GM12891 (cell line): ENCODE measurements at regions not wholly inside any gene's neighbourhood (a gene's known extent, or its start where the extent isn't known, plus 50 kb on each side); places are given as distances from the start of the nearest gene placed in this dataset.

Experiments
- DNase-seq: peaks from one replicate; pipeline ENCODE4 v3.0.0; 2011; ENCODE audit warnings: low spot score; ENCODE audit not compliant: insufficient read length
- FAIRE-seq: peaks from 2 replicates; lab custom pipeline; 2011; peaks lifted over from hg19 to GRCh38; lab: Jason Lieb, UNC
- PAX5 ChIP-seq: IDR thresholded peaks from 2 replicates; pipeline ENCODE4 v1.6.1; 2011; ENCODE audit warnings: low read length, moderate library complexity, mild to moderate bottlenecking; ENCODE audit not compliant: insufficient read depth, severe bottlenecking
- POLR2A ChIP-seq: IDR thresholded peaks from 2 replicates; pipeline ENCODE4 v1.6.1; 2011; ENCODE audit warnings: low read depth, low read length, control low read depth
- POLR2AphosphoS5 ChIP-seq: IDR thresholded peaks from 2 replicates; pipeline ENCODE4 v1.6.1; 2011; ENCODE audit warnings: low read depth, low read length, control low read depth
- POU2F2 ChIP-seq: IDR thresholded peaks from 2 replicates; pipeline ENCODE4 v1.6.1; 2011; ENCODE audit warnings: low read depth, mild to moderate bottlenecking, control low read depth, low read length, moderate library complexity
- SPI1 ChIP-seq: IDR thresholded peaks from 2 replicates; pipeline ENCODE4 v1.6.1; 2011; ENCODE audit warnings: low read depth, low read length, control low read depth
- TAF1 ChIP-seq: IDR thresholded peaks from 2 replicates; pipeline ENCODE4 v1.6.1; 2011; ENCODE audit warnings: low read depth, low read length, control low read depth

GRCh38 chr2:215760557-215760956 is 252.8 kb downstream of the MREG start:
- DNase-seq (no peak), FAIRE-seq (no peak)
- no peak for TF ChIP-seq POLR2A
- no peak for TF ChIP-seq SPI1
- TF ChIP-seq PAX5, result no peak
- no peak for TF ChIP-seq POU2F2
- TF ChIP-seq POLR2AphosphoS5, result no peak
- TF ChIP-seq TAF1, result no peak

- TF ChIP-seq PAX5 (no peak), POLR2AphosphoS5 (no peak), POLR2A (no peak), POU2F2 (no peak), SPI1 (no peak), TAF1 (no peak)
- FAIRE-seq (no peak), DNase-seq (no peak)
Measured at GRCh38 chr2:215760091-215760490, 253.3 kb downstream of the MREG start.

- FAIRE-seq (no peak), DNase-seq (no peak)
- no peak for TF ChIP-seq TAF1
- TF ChIP-seq PAX5, result no peak
- no peak for TF ChIP-seq SPI1
- TF ChIP-seq POU2F2, result no peak
- TF ChIP-seq POLR2A, result no peak
- no peak for TF ChIP-seq POLR2AphosphoS5
Measured at GRCh38 chr2:215758691-215759090, 254.7 kb downstream of the MREG start.

- no peak for DNase-seq
- no peak for FAIRE-seq
- TF ChIP-seq PAX5 (no peak), POLR2AphosphoS5 (no peak)
Measured at GRCh38 chr2:215756346-215756730, 257.0 kb downstream of the MREG start.

- no peak for TF ChIP-seq SPI1
- DNase-seq (no peak), FAIRE-seq (no peak)
Measured at GRCh38 chr2:215755641-215756345, 257.6 kb downstream of the MREG start.

- TF ChIP-seq PAX5 (no peak), POLR2AphosphoS5 (no peak), POLR2A (no peak), POU2F2 (no peak), TAF1 (no peak), SPI1 (no peak)
- FAIRE-seq (no peak), DNase-seq (no peak)
Measured at GRCh38 chr2:215754546-215754945, 258.8 kb downstream of the MREG start.

GRCh38 chr2:215753808-215754207 is 259.5 kb downstream of the MREG start:
- TF ChIP-seq PAX5 (no peak), SPI1 (no peak), TAF1 (no peak), POLR2A (no peak)
- FAIRE-seq (no peak), DNase-seq (no peak)

- no peak for FAIRE-seq
- TF ChIP-seq POLR2AphosphoS5 (no peak), PAX5 (no peak), SPI1 (no peak), POU2F2 (no peak), TAF1 (no peak), POLR2A (no peak)
- no peak for DNase-seq
Measured at GRCh38 chr2:215752991-215753390, 260.4 kb downstream of the MREG start.

- FAIRE-seq, result no peak
Measured at GRCh38 chr2:215752436-215752835, 260.9 kb downstream of the MREG start.

GRCh38 chr2:215751911-215752272 is 261.5 kb downstream of the MREG start:
- TF ChIP-seq PAX5 (no peak), SPI1 (no peak), POLR2A (no peak), TAF1 (no peak), POLR2AphosphoS5 (no peak), POU2F2 (no peak)
- no peak for DNase-seq
- no peak for FAIRE-seq

More at GRCh38 chr2:215752436-215752835, 260.9 kb downstream of the MREG start:
- DNase-seq, result no peak
- no peak for TF ChIP-seq TAF1

GRCh38 chr2:215751200-215751910 is 262.0 kb downstream of the MREG start:
- DNase-seq, result no peak
- TF ChIP-seq POLR2AphosphoS5 (no peak), PAX5 (no peak), POLR2A (no peak), SPI1 (no peak), TAF1 (no peak), POU2F2 (no peak)
- no peak for FAIRE-seq
